Cardiac septum (tissue), 1 donor: ENCODE measurements at regions not wholly inside any gene's neighbourhood (a gene's known extent, or its start where the extent isn't known, plus 50 kb on each side); places are given as distances from the start of the nearest gene placed in this dataset.

Source experiments
- DNase-seq: peaks from one replicate; pipeline ENCODE4 v3.0.0-alpha.2; 2020; ENCODE audit warnings: low spot score
- intact Hi-C: fragments of 100-400 bp; cut with DNase I; formaldehyde crosslinking; loops from one replicate; pipeline ENCODE4 v1.14.0; 2022
- donor health status: DM: no; HTN: no; CAD: no.

GRCh38 chr3:115418583-115418982 lies 204.7 kb upstream of the GAP43 start:
- no peak for DNase-seq
- intact Hi-C loops = no loop called here

- no peak for DNase-seq
- intact Hi-C loops = no loop called here
Observed at GRCh38 chr3:115420086-115420485, 203.2 kb upstream of the GAP43 start.

GRCh38 chr3:115423170-115423569 lies 200.1 kb upstream of the GAP43 start:
- DNase-seq = no peak
- intact Hi-C loops = no loop called here

- intact Hi-C loops = no loop called here
- no peak for DNase-seq
Observed at GRCh38 chr3:115428841-115429240, 194.5 kb upstream of the GAP43 start.

GRCh38 chr3:115436767-115437301 lies 186.5 kb upstream of the GAP43 start:
- intact Hi-C loops = no loop called here
- no peak for DNase-seq

GRCh38 chr3:115438799-115439198 lies 184.5 kb upstream of the GAP43 start:
- intact Hi-C loops = no loop called here
- DNase-seq = no peak

- intact Hi-C loops = no loop called here
- DNase-seq = no peak
Observed at GRCh38 chr3:115445559-115445958, 177.8 kb upstream of the GAP43 start.

- no peak for DNase-seq
- intact Hi-C loops = no loop called here
Observed at GRCh38 chr3:115448851-115449250, 174.5 kb upstream of the GAP43 start.

GRCh38 chr3:115450036-115450435 lies 173.3 kb upstream of the GAP43 start:
- intact Hi-C loops = no loop called here

GRCh38 chr3:115464036-115464435 lies 159.3 kb upstream of the GAP43 start:
- no peak for DNase-seq
- intact Hi-C loops = no loop called here

More at GRCh38 chr3:115450036-115450435, 173.3 kb upstream of the GAP43 start:
- no peak for DNase-seq

GRCh38 chr3:115469649-115470048 lies 153.7 kb upstream of the GAP43 start:
- intact Hi-C loops = no loop called here
- no peak for DNase-seq

- intact Hi-C loops = no loop called here
- no peak for DNase-seq
Observed at GRCh38 chr3:115470254-115470653, 153.1 kb upstream of the GAP43 start.

GRCh38 chr3:115475178-115476041 lies 147.9 kb upstream of the GAP43 start:
- intact Hi-C loops = no loop called here
- DNase-seq = no peak

GRCh38 chr3:115476472-115476871 lies 146.8 kb upstream of the GAP43 start:
- no peak for DNase-seq
- intact Hi-C loops = no loop called here

GRCh38 chr3:115478359-115478758 lies 145.0 kb upstream of the GAP43 start:
- DNase-seq = no peak
- intact Hi-C loops = no loop called here

GRCh38 chr3:115486880-115487279 lies 136.4 kb upstream of the GAP43 start:
- DNase-seq = no peak
- intact Hi-C loops = no loop called here

GRCh38 chr3:115487968-115488367 lies 135.3 kb upstream of the GAP43 start:
- intact Hi-C loops = no loop called here
- no peak for DNase-seq

GRCh38 chr3:115488409-115488808 lies 134.9 kb upstream of the GAP43 start:
- intact Hi-C loops = no loop called here
- no peak for DNase-seq

- no peak for DNase-seq
- intact Hi-C loops = no loop called here
Observed at GRCh38 chr3:115494826-115495225, 128.5 kb upstream of the GAP43 start.

GRCh38 chr3:115498421-115498820 lies 124.9 kb upstream of the GAP43 start:
- intact Hi-C loops = no loop called here
- DNase-seq = no peak

- intact Hi-C loops = no loop called here
- no peak for DNase-seq
Observed at GRCh38 chr3:115498898-115499297, 124.4 kb upstream of the GAP43 start.
